NCI-H510A treated with DMSO at 0.1 percent for 48 hours (cell line): ENCODE measurements at regions not wholly inside any gene's neighbourhood (a gene's known extent, or its start where the extent isn't known, plus 50 kb on each side); places are given as distances from the start of the nearest gene placed in this dataset.
A peak's percentile ranks its signal among the peaks of the same experiment; 100 is the strongest.
"Not testable (repeated sequence)": the region's sequence is repeated elsewhere in the genome, so short reads cannot be mapped to it uniquely, and the experiment has no call there.

ENCODE experiments used
- DNase-seq: peaks from one replicate; lab custom pipeline; 2025; lab: John Stamatoyannopoulos, UW

DNA sequence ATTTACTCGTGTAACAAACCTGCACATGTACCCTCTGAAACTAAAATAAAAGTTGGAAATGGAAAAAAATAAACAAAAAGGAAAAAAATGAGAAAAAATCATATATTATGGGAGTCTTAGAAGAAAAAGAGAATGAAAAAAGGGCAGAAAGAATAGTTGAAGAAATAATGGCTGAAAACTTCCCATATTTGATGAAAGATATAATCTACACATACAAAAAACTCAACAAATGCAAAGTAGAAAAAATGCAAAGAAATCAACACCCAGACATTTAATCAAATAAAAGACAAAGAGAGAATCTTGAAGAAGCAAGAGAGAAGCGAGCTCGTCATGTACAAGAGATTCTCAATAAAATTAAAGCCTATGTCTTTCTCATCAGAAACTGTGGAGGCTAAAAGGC lies 73.8 kb downstream of the SLC25A46 start:
- DNase-seq, result no peak

DNA sequence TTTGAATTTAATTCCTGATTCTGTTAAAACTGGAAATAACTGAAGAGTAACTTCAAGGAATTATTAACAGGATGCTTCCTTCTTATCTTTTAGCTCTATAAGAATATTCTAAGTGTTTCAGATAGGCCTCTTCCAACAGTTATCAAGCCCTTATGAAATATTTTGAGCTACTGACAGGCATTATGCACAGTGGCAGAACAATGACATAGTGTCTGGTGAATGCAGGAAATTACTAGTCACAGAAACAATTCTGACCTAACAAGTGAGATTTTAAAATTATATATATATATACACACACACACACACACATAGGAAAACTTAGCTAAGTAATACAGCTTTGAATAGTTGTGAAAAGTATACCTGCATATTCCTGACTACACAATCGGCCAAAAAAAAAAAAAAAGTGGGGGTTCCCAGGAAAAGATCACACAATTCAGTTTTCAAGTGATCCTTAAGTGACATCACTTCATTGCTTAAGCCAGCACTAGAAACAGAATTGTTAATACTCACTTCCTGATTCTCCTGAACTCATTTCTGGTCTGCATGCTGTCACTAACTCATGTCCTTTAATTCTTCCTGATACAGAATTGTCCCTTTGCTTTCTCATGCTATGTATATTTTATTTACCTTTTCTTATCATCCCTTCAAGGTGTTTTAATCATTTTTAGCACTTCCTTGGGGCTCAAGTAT lies 77.3 kb downstream of the SLC25A46 start:
- peak; percentile 9 for DNase-seq

DNA sequence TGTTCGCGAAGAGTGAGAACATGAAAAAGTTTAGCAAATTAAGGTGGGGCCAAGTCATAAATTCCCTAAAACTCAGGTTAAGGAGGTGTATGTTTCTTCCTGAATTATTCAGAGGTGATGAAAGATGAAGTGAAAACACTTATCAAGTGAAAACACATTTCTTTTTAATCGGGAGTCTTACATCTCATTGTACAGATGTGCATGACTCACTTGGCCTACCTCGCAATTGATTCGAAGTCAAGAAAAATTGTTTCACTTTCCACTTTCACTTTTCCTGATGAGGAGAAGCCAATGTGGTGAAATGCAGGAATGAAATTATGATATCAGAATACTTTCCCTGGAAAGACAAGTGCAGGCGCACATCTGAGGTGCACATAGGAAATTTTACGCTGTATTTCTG lies 78.7 kb downstream of the SLC25A46 start:
- no peak for DNase-seq

DNA sequence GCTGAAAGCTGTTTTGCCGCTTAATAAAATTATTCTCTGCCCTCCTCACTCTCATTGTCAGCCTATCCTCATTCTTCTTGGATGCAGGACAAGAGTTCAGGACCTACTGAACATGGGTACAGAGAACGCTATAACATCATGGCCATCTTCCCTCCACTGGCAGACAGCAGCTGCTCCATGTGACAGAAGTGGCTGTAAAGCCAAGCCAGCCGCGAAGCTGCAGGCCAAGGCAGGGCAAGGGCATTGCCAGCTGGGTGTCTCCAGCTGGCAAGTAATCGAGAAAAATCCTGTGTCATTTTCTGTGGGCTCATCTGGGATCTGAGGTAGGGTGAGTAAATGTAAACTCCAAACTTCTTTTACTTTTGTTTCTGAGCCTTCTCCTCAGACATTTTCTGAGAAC lies 84.8 kb downstream of the SLC25A46 start:
- DNase-seq, result no peak

DNA sequence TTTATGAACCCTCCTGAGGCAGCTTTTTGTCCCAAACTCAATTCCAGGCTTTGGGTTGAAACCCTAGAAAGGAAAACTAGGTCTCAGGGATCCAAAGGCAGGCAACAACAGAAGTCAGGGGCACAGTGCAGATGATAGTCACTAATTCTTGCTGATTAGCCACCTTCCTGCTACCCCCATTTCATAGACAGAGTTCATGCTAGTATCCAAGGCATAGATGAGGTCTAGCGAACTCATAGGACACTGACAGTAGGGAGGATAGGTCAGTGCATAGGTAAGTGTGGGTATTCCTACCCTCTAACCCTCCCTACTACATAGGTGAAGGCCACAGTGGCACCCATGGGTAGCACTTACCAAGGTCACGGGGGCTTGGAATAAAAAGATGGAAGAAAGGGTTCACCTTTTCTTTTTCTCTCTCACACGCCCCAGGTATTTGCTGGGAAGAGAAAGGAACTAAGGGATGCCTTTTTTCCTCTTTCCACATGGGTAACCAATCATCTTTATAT lies 86.2 kb downstream of the SLC25A46 start:
- no peak for DNase-seq

DNA sequence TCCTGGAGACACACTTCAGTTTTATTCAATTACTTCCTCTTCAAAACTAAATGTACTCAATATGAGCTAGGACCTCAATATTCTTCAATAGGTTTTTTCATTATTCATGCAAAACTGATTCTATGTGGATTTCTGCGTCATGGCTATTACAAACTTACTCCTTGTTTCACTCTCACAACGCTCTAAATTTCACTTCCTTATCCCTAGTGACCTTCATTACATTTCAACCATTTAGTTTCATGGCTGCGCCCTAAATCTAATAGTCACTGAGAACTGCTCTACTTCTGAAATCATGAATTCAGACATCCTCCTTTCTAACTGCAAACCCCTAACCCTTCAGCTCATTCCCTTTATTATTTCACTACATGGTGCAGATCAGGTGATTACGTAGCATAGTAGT lies 93.9 kb downstream of the SLC25A46 start:
- DNase-seq, result no peak

DNA sequence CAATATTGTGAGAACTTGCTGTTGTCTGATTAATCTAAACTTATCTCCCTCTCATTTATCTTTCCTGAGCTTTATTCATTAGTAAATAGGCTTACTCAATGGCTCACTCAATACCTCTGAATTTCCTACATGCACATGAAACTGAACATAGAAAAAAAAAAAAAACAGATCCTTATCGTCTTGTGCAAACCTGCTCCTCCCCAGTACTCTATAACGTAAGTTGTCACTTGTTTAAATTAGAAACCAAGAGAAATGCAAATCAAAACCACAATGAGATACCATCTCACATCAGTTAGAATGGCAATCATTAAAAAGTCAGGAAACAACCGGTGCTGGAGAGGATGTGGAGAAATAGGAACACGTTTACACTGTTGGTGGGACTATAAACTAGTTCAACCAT lies 96.1 kb downstream of the SLC25A46 start:
- not testable (repeated sequence) for DNase-seq

DNA sequence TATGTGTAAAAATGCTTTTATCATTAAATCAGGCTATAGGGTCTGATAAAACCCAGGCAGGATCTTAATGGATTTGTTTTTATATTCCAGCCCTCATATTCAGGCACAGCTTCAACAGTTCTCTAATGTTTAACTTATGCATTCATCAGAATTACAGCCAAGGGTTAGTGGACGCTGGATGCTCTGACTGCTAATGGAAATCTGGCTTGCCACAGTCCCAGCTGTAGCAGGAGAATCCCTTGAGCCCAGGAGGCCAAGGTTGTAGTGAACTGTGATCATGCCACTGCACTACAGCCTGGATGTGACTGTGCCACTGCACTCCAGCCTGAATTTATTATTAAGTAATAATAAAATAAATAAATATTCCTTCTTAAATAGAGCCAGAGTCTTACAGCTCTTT lies 98.0 kb downstream of the SLC25A46 start:
- no peak for DNase-seq

DNA sequence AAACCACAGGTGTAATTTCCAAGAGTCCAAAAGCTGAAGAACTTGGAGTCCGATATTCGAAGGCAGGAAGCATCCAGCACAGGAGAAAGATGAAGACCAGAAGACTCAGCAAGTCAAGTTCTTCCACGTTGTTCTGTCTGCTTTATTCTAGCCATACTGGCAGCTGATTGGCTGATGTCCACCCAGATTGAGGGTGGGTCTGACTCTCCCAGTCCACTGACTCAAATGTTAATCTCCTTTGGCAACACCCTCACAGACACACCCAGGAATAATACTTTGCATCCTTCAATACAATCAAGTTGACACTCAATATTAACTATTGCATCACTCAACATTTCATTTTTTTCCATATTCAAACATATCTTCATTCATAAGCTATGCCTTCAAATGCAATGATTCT lies 99.5 kb downstream of the SLC25A46 start:
- not testable (repeated sequence) for DNase-seq

DNA sequence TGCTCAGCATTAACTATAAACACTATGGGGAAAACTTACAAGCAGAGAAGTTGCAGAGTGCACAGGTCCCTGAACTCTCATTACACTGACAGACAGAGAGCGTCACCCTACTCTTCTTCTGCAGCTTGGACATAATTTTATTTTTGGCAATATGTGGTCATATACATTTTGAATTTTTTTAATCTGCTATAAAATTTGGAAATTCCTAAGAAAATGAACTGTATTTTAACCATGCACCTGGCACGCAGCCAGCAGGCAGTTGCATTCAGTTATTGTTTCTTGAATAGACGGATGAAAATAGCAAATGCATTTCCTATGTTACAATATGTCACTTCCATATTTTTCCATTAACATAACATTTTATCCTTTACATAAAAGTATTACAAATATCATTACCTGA lies 100.2 kb downstream of the SLC25A46 start:
- no peak for DNase-seq

DNA sequence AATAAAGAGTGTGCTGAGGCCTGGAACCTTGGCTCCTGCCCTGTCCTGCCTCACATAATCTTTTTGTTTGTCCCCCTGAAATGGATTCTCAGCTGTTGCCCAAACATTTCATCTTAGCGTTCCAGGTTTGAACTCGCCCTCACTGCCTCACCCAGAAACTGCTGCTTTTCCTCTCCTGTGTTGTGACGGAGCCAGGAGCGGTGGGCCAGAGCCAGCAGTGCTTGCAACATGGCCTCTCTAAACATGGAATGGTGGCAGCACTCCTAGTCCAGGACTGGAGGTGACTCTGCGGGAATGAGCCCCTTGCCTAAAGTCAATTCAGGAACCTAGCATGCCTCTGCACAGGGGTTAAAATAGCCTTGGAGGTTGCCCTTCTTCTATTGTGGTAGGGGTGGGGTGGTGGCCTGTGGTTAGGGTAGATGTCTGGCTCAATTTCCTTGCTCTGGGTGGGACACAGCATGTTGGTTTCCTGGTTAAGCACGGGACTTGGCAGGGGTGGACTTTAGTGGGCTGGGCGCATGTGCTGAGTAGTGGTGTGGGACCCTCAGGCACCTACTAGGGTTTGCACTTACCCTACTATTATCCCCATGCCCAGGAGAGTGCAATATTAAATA lies 101.6 kb downstream of the SLC25A46 start:
- DNase-seq, result no peak

DNA sequence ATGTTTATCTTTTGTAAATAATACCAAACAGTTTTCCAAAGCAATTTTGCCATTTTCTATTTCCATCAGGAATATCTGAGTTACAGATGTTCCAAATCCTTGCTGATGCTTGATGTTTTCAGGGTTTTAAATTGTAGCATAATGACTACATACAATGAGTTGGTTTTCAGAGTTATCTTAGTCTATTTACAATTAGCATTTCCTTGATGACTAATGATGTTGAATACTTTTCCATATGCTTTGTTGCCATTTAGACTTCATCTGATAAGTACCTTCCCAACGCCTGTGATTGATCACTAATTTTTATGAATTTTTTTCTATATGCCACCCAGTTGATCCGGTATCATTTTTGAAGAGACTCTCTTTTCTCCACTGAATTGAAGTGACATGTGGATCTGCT lies 102.3 kb downstream of the SLC25A46 start:
- no peak for DNase-seq

DNA sequence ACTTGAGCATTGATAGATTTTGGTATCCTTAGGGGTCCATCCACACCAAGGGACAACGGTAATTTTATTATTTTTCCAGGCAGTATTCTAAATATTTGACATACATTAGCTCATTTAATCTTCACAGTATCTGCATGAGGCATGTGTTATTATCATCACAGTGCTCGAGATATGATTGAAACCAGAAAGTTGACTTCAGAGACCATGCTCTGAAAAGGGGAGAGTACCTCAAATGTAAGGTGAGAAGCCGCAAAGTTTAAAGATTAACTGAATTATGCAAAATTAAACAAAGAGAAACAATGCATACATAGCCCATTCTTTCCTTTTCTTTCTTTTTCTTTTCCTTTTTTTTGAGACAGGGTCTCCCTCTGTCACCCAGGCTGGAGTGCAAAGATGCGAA lies 104.1 kb downstream of the SLC25A46 start:
- no peak for DNase-seq

DNA sequence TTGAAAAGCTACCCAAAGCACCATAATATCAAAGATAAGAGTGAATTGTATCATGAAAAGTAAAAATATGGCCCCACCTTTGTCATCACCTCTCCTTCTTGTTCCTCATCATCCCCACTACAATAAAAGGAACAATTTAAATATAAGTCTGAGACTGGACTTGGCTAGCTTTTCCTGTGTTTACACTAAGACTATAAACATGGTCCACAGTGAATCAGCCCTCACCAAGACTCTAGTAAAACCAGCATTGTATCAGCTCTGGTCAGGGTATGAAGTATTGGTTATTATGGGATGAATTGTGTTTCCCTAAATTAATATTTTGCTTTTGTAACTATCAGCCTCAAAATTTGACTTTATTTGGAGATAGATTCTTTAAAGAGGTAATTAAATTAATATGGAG lies 105.4 kb downstream of the SLC25A46 start:
- no peak for DNase-seq

DNA sequence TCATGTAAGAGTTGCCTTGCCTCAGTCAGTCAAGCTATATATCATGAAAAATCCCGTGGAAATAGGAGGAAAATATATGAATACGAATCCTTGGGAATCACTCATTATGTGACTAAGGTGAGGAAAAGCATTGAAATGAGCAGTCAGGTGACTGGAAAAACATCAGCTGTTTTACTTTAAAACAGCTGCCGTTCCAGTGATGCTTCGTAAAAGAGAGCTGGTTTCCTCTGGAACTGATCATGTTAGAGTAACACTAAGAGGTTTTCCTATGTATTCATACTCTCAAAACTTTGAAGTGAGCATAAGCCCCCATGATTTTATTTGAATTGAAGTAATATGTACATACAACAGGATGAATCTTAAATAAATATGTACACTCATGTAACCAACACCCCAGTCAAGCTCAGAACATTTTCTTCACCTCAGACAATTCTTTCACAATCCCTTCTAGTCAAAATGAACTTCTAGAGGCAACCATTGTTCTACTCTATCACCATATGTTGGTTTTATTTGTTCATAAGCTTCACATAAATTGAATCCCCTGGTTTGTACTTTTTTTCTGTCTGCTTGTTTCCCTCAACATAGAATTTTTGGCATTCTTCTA lies 107.7 kb downstream of the SLC25A46 start:
- no peak for DNase-seq

DNA sequence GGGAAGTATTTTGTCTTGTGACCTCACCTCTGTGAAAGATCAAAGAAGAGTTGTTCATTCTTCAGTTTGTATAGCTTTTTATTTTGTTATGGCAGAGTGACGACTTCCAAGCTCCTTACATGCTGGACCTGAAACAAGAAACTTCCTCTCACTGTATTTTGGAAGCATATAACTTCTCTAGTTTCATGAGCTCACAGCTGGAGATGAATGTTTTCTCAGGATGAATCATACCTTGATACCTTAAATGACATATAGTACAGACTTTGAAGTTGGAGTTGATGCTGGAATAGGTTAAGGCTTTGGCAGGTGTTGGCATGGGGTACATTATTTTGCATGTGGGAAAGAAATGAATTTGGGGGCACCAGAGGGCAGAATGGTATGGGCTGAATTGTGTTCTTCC lies 112.5 kb downstream of the SLC25A46 start:
- DNase-seq, result no peak

DNA sequence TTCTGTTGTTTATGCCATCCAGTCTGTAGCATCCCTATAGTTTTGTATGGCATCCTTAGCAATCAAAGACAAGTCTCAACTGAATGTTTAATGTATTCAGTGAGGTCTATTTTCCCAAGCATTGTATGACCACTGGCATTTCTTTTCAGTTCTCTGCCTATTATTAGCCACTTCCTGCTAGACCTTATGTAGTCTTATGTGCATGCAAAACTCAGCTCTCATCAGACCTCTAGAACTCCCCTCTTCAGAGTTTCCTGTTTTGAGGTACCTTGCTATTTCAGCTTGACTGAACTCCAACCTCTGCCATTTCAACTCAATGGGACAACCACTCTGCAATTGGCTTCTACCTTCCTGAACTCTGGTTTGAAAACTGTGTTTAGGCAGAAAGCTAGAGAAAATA lies 113.2 kb downstream of the SLC25A46 start:
- DNase-seq, result no peak

DNA sequence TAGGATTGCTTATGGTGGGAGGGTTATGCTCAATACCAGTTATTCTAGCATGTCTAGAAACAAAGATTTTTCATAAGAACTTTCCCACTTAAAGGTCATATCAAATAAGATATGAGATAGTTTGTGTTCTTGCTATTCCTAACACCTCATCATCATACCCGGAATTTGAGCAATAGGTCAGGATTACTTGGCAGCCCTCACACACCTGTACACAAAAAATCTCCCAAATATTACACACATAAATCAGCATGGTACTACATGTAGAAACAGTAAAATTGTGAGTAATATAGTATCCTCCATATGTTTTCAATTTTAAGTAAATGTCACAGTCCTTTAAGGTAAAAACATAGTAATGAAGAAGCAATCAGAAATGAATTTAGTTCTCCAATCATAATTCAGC lies 113.7 kb downstream of the SLC25A46 start:
- no peak for DNase-seq

DNA sequence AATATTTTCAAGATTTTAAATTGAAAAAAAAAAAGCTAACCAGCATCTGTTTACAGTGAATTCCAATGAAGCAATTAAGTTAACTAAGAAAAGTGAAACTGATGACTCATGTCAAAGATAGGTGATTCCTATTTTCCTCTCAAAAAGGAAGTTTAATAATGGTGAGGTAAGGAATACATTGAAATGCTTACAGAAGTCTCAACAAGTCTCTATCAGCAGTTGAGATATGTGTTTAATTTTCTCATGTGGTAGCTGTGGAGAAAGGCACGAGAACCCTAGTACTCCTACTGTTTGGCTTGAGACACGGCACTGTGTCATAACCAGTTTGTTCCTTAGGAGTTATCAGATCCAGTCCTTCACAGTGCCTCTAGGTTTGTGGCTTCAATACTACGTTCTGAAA lies 114.5 kb downstream of the SLC25A46 start:
- no peak for DNase-seq

DNA sequence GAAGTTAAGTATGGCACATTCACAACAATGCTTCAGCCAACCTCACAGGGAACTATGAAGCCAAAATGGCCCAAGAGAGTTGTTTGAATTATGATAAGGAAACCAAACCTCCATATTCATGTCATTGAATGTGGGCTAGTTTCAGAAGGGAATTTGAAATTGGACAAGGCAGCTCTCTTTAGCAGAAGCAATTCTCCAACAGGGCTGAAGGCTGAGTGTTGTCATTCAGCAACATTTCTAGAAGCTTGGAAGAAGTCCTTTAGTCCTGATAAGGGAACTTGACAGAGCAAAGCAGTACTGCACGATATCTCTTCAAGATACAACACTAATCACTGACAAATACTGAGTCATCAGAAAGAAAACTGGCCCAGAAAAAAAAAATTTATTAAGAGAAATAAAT lies 115.4 kb downstream of the SLC25A46 start:
- DNase-seq, result no peak

DNA sequence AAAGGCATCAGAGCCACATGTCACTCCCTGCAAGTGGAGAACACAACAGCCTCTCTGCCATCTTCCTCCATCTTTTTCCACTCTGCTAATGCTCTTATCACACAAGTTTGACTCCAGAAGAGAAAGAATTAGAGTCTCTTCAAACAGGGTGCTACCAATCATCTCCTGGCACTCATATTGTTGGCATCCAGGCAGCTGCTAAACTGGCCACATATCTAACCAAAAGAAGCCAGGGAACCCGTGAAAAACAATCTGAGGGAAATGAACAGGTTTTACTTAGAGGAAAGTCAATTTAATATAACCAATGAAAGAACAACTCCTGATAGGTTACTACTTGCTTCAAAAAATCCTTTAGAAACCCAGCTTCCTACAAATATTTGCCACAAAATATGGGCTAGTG lies 117.2 kb downstream of the SLC25A46 start:
- DNase-seq, result no peak

DNA sequence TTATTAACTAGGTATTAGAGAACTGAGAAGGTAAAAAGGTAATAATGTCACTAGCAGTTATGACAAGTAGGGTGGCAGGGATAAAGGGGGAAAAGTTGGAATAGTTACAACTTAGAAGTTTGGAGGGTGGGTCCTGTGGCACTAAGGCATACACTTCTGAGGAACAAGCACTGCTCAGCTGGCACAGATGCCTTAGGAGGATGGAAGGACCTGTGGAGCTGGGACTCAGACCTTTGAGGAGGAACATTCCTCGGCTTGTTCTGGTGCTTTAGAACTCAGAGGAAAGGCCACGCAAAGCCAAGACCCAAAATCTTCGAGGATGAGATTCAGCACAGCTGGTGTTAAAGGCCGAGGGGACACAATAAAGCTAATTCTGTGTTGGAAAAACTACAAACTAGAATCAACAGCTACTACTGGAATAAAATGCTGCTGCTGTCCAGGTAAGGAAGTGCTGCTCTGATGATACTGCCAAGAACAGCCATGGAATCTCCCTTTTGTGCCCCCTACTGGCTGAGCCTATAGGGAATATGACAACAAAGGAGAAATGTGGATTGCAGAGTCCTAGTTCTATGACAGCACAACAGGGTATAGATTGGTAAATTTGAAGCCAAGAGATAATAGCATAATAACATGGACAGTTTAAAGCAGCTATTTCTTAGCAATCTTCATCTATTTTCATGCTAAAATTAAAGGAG lies 126.7 kb downstream of the SLC25A46 start:
- no peak for DNase-seq

DNA sequence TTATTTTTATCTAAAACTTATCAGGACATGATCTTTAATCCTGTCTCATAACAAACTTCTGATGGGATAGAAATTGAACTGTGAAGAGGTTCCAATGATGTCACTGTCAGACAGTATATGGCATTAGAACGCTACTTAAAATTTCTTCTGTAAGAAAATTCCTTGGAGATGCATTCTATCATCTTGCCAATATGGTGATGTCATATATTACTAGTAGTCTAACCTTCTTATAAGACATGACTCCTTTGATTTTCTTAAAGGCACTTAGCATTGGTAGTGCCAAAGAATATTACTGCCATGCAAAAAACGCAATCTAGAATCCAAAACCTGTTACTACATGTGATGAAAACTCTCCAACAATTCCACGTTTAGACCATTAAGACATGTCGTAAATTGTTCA lies 131.1 kb downstream of the SLC25A46 start:
- DNase-seq, result no peak
